ENCODE measurements at regions not wholly inside any gene's neighbourhood (a gene's known extent, or its start where the extent isn't known, plus 50 kb on each side); places are given as distances from the start of the nearest gene placed in this dataset.

GRCh38 chr4:134601706-134602105, 400.1 kb upstream of the PABPC4L start:
- no peak overlapping the region for H3K4me3 ChIP-seq (ENCODE audit: low read depth, low read length)
- DNase-seq (ENCODE audit: low read depth), result no peak
- no peak for TF ChIP-seq CTCF (IDR thresholded peaks at IDR 0.05; ENCODE audit: insufficient read depth, low read depth, low read length, missing control alignments)

DNA sequence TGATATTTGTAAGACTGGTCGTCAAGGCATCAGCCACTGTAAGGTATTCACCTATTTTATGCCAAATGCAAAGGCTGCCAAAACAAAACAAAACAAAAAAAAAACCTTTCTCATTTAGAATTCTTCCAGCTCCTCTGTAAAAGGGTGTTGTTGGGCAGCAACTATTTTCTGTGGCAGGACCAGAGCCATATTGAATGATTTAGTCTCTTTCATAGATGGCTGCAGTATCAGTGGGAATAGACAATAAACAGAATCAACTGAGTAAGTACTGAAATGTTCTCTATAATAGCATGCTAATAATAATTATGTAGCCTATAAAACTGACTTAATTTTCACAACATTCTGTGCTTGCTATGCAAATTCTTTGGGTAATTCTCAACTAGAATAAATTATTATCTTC, 389.7 kb upstream of the PABPC4L start:
- TF ChIP-seq CTCF (IDR thresholded peaks at IDR 0.05; ENCODE audit: insufficient read depth, low read depth, low read length, missing control alignments), result no peak
- no peak for DNase-seq (ENCODE audit: low read depth)

GRCh38 chr4:134585972-134586371, 384.4 kb upstream of the PABPC4L start:
- no peak overlapping the region for H3K4me3 ChIP-seq (ENCODE audit: low read depth, low read length)
- no peak for DNase-seq (ENCODE audit: low read depth)
- TF ChIP-seq CTCF (IDR thresholded peaks at IDR 0.05; ENCODE audit: insufficient read depth, low read depth, low read length, missing control alignments), result no peak

More for the DNA sequence above, 389.7 kb upstream of the PABPC4L start:
- no peak overlapping the region for H3K4me3 ChIP-seq (ENCODE audit: low read depth, low read length)

DNA sequence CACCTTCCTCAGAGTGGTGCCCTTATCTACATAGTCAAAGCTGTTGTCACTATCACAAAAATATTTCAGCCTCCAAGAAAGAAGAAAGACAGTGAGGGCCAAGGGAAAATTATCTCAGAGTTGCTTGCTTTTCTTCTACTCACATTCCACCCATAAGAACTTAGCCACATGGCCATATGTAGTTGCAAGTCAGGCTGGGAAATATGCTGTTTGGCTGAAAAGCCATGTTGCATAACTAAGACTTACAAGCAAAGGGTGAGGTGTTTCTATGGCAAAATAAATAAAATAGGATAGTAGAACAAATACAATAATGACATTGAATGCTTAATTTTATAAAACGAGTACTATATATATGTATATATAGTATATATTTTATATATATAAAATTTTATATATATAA, 365.9 kb upstream of the PABPC4L start:
- TF ChIP-seq CTCF (IDR thresholded peaks at IDR 0.05; ENCODE audit: insufficient read depth, low read depth, low read length, missing control alignments), result no peak
- H3K4me3 ChIP-seq (ENCODE audit: low read depth, low read length), result no peak overlapping the region
- DNase-seq (ENCODE audit: low read depth), result no peak

GRCh38 chr4:134560728-134561127, 359.1 kb upstream of the PABPC4L start:
- no peak for DNase-seq (ENCODE audit: low read depth)
- no peak overlapping the region for H3K4me3 ChIP-seq (ENCODE audit: low read depth, low read length)
- no peak for TF ChIP-seq CTCF (IDR thresholded peaks at IDR 0.05; ENCODE audit: insufficient read depth, low read depth, low read length, missing control alignments)

GRCh38 chr4:134552063-134552462, 350.5 kb upstream of the PABPC4L start:
- DNase-seq (ENCODE audit: low read depth), result no peak
- TF ChIP-seq CTCF (IDR thresholded peaks at IDR 0.05; ENCODE audit: insufficient read depth, low read depth, low read length, missing control alignments), result no peak
- H3K4me3 ChIP-seq (ENCODE audit: low read depth, low read length), result no peak overlapping the region

DNA sequence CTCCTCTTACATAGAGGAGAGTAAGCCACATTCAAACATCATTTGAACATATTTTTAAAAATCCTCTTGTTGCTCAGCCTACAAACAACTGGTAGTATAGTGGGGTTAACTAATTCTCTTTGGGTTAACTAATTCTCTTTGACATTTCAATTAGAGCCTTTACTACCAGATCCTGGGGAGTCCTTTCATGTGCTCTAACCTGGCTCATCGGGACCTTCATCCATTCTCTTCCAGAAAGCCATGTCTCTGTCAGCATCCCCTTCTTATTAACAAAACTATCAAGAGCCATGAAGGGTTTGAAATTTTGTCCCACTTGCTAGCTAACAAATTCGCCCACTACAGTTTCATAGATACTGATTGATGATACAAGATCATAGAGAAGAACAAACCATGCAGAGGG, 349.8 kb upstream of the PABPC4L start:
- DNase-seq (ENCODE audit: low read depth), result no peak
- TF ChIP-seq CTCF (IDR thresholded peaks at IDR 0.05; ENCODE audit: insufficient read depth, low read depth, low read length, missing control alignments), result no peak
- H3K4me3 ChIP-seq (ENCODE audit: low read depth, low read length), result no peak overlapping the region

Measured in GM12865 (cell line).